ENCODE measurements at regions not wholly inside any gene's neighbourhood (a gene's known extent, or its start where the extent isn't known, plus 50 kb on each side); places are given as distances from the start of the nearest gene placed in this dataset.

DNA sequence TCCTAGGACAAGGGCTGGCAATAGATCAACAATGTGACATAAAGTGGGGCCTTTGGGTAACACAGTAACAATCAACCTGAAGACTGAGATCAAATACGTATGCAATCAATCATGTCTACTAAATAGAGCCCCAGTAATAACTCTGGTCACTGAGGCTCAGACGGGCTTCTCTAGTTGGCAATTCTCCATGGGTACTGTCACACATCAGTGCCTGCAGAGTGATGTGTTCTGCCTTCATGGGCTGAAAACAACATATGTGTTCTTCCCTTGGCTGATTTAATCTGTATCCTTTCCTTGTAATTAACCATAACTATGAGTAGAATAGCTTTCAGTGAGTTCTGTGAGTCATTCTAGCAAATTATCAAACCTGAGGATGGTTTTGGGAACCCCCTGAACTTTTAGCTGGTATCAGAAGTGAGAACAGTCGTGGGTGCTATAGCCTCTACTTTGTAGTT, 113.6 kb downstream of the TMCO5A start:
- DNase-seq, result no peak

DNA sequence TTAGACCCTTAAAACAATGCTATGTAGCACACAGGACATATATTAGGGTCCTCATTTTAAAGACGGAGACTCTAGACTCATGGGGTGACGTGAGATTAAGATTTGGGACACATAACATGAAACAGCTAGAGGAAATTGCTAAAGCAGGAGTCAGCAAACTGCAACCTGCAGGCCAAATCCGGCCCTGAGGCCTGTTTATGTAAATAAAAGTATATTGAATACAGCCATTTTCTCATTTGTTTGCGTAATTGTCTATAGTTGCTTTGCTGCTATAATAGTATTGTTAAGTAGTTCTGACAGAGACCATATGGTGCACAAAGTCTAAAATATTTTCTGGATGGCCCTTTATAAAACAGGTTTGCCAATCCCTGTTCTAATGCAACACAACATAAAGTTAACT, 115.5 kb downstream of the TMCO5A start:
- no peak for DNase-seq

- no peak for DNase-seq
Observed at GRCh38 chr15:38050529-38051448, 116.3 kb downstream of the TMCO5A start.

- DNase-seq, result no peak
Observed at GRCh38 chr15:38053205-38053604, 118.8 kb downstream of the TMCO5A start.

GRCh38 chr15:38053776-38054175, 119.3 kb downstream of the TMCO5A start:
- DNase-seq, result no peak

GRCh38 chr15:38054488-38054887, 120.0 kb downstream of the TMCO5A start:
- no peak for DNase-seq

GRCh38 chr15:38058596-38059075, 124.2 kb downstream of the TMCO5A start:
- no peak for DNase-seq

DNA sequence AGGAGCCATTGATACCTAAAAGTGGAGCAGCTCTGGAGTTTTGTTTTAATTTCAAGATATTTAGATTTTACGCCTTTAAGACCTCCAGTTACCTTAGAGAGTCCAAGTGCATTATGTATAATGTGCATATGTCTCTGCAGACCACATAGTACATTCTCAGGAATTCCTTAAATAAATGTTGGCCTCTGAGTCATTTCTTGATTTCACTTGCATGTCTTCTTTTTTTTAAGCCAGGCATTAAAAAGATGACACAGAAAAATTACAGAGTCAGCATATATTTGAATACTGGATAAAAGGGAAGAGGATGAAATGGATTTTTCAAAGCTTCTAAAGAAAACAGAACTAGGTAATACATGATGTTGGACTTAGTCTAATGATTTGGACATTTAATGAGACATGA, 125.2 kb downstream of the TMCO5A start:
- no peak for DNase-seq

DNA sequence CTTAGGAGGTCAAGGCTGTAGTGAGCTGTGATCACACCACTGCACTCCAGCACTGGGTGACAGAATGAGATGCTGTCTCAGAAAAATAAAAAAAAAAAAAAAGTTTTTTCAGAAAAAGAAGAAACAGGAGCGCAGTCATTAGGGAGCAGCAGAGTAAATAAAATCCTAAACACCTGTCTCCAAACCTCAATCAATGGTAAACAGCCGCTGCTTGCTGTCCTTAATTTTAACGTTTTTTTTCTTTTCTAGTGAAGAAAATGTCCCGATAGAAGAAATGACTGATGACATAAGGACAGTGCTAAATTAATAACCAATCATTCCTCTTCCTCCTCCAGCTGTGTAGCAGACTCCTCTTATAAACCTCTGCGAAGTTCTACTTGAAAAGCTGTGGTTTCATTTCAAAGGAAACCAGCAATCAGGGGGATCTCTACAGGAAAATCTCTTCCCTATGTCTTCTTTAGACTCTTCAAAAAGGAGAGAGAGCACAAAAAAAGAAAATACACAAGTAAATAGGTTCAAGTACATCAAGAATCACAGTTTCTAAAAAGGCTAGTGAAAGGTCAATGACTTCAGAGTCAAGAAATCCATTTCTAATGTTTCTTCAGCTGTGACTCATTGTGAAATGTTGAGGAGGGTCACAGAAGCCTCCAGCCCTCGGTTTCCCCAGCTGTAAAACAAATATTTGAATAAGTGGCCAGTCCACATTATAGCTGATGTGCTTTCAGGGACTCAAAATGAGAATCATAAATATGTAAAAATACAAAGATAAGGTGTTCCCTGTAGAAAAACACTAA, 127.6 kb downstream of the TMCO5A start:
- no peak for DNase-seq

DNA sequence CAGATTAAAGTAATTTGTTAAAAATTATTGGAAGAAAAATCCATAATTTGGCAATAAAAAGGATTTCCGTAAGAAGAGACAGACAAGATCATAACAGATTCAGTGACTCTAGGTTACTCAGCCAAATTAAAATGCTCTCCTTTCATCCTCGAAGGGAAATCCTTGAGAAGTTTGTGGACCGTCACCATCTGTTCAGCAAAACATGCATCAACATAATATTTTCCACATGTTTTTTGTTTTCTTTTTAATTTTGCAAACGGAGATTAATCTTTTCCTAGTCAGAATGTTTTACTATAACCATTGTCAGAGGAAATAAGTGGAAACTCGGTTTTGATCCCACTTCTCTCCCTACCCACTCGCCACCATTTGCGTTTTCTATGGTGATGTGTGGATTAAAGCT, 128.3 kb downstream of the TMCO5A start:
- DNase-seq, result no peak

- no peak for DNase-seq
Observed at GRCh38 chr15:38065721-38066345, 131.4 kb downstream of the TMCO5A start.

- no peak for DNase-seq
Observed at GRCh38 chr15:38066612-38067011, 132.2 kb downstream of the TMCO5A start.

DNA sequence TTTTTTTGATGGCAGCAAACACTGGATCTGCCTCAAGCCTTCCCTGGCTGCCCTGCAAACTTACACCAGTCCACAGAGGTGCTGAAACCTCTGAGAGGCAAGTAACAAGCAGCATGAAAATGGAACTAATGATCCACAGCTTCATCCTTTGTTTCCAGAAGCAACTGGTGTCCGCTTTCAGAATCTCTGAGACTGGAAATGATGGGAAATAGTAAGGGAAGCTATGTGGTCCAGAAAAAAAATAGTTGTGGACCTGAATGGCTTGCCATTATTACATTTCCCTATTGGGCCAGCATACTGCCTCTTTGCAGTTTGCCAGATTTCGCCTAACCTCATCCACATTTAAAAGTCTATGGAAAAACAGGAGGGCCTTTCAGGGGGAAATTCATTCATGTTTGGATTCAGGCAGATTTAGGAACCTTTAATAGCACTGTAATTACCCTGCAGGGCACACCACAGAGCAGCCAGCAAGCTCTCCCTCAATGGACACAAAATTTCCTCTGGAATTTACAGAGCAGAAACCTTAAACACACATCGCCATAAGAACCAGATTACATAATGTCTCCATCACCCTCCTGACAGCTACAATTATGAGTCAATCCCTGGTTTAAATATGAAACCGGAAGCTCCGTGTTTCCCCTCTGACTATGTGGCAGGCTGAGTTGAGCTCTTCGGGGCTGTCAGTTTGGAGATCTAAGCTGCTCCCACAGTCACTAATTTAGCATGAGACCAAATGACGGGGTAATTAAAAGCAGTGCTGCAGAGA, 134.4 kb downstream of the TMCO5A start:
- DNase-seq, result peak; percentile 54

GRCh38 chr15:38069511-38070011, 135.1 kb downstream of the TMCO5A start:
- peak; percentile 53 for DNase-seq

DNA sequence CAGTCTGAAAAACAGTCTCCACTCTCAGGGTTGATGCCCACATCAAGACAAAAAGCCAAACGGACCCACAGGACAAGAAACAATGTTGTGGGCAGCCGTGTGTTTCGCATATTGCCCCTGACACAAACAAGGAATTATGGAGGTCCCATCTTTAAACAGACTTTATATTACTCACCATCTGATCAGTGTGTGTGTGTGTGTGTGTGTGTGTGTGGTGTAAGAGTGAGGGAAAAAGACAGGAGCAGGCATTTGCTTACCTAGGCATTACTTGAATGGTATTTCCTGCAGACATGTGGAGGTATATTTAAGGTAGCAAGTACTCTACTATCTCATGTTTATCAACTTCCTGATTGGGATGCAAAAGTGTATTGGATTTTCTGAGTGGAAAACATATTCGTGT, 136.3 kb downstream of the TMCO5A start:
- no peak for DNase-seq

DNA sequence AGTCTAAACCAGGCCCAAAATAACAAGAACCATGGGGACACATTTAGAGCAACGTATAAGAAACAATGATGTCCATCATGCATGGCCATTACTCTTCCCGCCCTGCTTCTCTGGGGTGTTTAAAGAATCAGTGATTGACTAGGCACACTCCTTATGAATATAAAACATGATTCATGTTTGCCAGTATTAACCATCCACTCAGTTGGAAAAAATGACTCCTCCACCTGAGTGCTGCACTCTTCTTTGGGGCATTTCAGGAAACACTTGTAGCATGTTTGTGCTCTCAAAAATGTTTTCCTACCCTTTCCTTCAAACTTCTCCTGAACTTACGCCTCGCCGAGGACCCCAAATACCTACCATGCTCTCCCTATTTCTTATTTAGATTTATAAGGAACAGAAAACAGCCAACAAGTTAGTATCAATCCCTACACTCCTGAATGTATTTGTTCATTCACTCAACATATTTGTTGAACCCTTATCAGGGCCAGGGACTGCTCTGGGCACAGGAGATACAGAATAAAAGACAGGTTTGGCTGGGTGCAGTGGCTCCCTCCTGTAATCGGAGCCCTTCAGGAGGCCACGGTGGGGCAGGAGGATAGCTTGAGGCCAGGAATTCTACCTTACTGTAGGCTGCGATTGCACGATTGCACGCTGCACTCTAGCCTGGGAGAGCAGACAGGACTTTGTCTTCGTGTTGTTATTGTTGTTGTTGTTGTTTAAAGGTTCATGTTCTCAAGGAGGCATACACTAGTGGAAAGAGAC, 137.0 kb downstream of the TMCO5A start:
- peak; percentile 36 for DNase-seq

DNA sequence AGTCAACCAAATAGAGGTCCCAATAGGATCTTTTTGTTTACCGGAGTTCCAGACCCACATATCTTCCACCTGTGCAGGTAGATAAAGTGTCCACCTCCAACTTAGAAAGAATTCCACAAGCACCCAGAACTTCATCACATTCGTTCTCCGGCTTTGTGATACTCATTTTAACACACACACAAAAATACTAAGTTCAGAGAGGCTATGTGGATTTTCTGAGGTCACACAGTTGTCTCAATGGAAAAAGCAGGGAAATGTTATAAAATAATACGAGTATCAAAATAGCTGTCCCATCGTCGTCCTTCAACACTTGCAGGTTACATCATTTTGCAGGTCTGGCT, 137.5 kb downstream of the TMCO5A start:
- DNase-seq, result no peak

DNA sequence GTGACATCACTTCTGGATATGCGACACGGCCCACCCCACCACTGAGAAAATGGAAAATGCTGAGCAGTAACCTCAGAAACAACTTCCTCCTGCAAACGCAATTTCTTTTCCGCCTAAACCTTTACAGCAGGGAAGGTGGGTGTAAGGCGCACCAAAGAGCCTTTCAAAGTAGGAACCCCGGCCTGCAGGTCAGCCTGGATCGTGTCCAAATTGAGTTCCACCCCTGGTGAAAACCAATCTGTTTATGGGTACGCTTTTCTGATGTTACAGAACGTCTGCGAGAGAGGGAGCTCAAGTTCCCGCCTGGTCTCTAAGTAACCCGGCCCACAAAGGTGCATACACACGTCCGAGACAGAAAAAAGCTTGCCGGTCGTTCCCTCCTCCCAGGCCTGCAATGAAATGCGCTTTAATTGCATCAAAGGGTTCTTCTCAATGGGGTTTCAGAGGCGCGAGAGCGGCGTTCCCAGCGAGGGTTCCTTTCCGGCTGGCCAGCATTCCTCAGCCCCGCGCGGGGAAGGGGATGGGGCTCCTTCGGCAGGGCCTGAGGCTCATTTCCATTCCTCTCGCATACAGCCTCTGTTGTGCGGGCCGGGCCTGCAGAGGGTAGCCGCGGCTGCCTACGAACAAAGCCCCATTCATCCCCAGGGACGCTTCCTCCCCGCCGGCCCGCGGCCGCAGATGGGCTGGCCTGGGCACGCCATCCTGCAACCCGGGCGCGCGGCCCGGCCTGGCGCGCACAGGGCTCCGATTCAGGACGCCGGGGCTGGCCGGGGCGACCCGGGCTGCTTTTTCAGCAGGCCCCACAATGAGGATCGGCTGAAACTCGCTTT, 138.1 kb downstream of the TMCO5A start:
- DNase-seq, result peak; percentile 72

- DNase-seq, result no peak
Observed at GRCh38 chr15:38073178-38073946, 138.9 kb downstream of the TMCO5A start.

- DNase-seq, result no peak
Observed at GRCh38 chr15:38074029-38074428, 139.6 kb downstream of the TMCO5A start.

Data from hematopoietic multipotent progenitor cell treated with erythropoietin and hydrocortisone succinate and interleukin-3 and kit ligand, for 8 days (in vitro differentiated cells).